Fibroblast of skin of abdomen (primary cell): ENCODE measurements at regions not wholly inside any gene's neighbourhood (a gene's known extent, or its start where the extent isn't known, plus 50 kb on each side); places are given as distances from the start of the nearest gene placed in this dataset.
"Not testable (repeated sequence)": the region's sequence is repeated elsewhere in the genome, so short reads cannot be mapped to it uniquely, and the experiment has no call there.

ENCODE experiments used
- DNase-seq: peaks from one replicate; pipeline ENCODE4 v3.0.0-alpha.2; 2013

- DNase-seq: not testable (repeated sequence)
Measured at GRCh38 chr2:179385756-179386155, 121.1 kb upstream of the SESTD1 start.

- DNase-seq: no peak
Measured at GRCh38 chr2:179383975-179384374, 119.3 kb upstream of the SESTD1 start.

GRCh38 chr2:179377296-179377695, 112.7 kb upstream of the SESTD1 start:
- DNase-seq: peak; percentile 2

- peak; percentile 44 for DNase-seq
Measured at GRCh38 chr2:179376881-179377280, 112.2 kb upstream of the SESTD1 start.

GRCh38 chr2:179373816-179374215, 109.2 kb upstream of the SESTD1 start:
- no peak for DNase-seq

GRCh38 chr2:179365561-179365960, 100.9 kb upstream of the SESTD1 start:
- not testable (repeated sequence) for DNase-seq

GRCh38 chr2:179355881-179356280, 91.2 kb upstream of the SESTD1 start:
- DNase-seq: peak; percentile 21

GRCh38 chr2:179354739-179355537, 90.3 kb upstream of the SESTD1 start:
- DNase-seq: no peak

- no peak for DNase-seq
Measured at GRCh38 chr2:179354296-179354695, 89.7 kb upstream of the SESTD1 start.

GRCh38 chr2:179352181-179352580, 87.5 kb upstream of the SESTD1 start:
- DNase-seq: no peak

- no peak for DNase-seq
Measured at GRCh38 chr2:179351057-179351456, 86.4 kb upstream of the SESTD1 start.

GRCh38 chr2:179349670-179350303, 85.2 kb upstream of the SESTD1 start:
- no peak for DNase-seq

GRCh38 chr2:179348906-179349305, 84.3 kb upstream of the SESTD1 start:
- DNase-seq: peak; percentile 23

- DNase-seq: no peak
Measured at GRCh38 chr2:179344970-179345369, 80.3 kb upstream of the SESTD1 start.

- DNase-seq: peak; percentile 31
Measured at GRCh38 chr2:179344280-179344964, 79.8 kb upstream of the SESTD1 start.

- DNase-seq: no peak
Measured at GRCh38 chr2:179343945-179344279, 79.3 kb upstream of the SESTD1 start.

- DNase-seq: no peak
Measured at GRCh38 chr2:179341152-179341866, 76.7 kb upstream of the SESTD1 start.

GRCh38 chr2:179340678-179341077, 76.0 kb upstream of the SESTD1 start:
- peak; percentile 14 for DNase-seq

- DNase-seq: no peak
Measured at GRCh38 chr2:179338681-179339080, 74.0 kb upstream of the SESTD1 start.

GRCh38 chr2:179336782-179337534, 72.3 kb upstream of the SESTD1 start:
- DNase-seq: peak; percentile 61

- DNase-seq: no peak
Measured at GRCh38 chr2:179335732-179336131, 71.1 kb upstream of the SESTD1 start.

- DNase-seq: peak; percentile 53
Measured at GRCh38 chr2:179332903-179333302, 68.3 kb upstream of the SESTD1 start.
